ENCODE measurements at regions not wholly inside any gene's neighbourhood (a gene's known extent, or its start where the extent isn't known, plus 50 kb on each side); places are given as distances from the start of the nearest gene placed in this dataset.

DNA sequence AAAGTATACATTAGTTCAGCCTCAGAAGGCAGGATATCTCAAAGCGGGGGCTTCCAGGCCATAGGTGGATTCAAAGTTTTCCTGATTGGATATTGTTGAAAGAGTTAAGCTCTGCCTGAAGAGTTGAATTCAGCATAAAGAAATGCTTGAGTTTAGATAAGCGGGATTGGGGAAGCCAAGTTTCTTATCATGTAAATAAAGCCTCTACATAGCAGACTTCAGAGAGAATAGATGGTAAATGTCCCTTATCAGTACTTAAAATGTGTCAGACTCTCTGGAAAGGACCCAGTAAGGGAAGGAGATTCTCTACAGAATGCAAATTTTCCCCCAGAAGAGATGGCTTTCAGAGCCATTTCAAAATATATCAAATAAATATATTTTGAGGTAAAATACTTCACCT lies 423.5 kb downstream of the SHISA9 start:
- no peak for TF ChIP-seq EZH2 (IDR thresholded peaks at IDR 0.05; ENCODE audit: low read depth, unreplicated experiment)
- TF ChIP-seq JUNB (IDR thresholded peaks at IDR 0.05; ENCODE audit: unreplicated experiment), result no peak
- no peak for TF ChIP-seq POLR2AphosphoS5 (IDR thresholded peaks at IDR 0.05; ENCODE audit: low read depth)
- no peak for TF ChIP-seq CTCF (conservative IDR thresholded peaks at IDR 0.05; ENCODE audit: low read depth in 2 of 2)
